ENCODE measurements at regions not wholly inside any gene's neighbourhood (a gene's known extent, or its start where the extent isn't known, plus 50 kb on each side); places are given as distances from the start of the nearest gene placed in this dataset.

DNA sequence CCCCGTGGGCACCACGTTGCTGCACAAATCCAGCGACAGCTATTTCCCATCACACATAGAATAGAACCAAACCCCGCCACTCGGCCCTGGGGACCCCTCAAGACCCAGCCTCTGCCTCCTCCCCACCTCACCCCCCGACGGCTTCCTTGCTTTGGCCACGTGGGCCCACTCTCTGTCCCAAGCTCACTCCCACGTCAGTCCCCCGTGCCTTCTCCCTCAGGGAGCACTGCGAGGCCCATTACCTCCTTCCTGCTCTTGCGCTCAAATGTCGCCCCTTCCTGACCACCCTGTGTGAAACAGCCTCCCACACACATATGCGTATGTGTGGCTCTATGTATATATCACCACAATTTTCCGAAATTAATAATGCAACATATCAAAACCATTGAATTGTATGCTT, 239.7 kb downstream of the SH3BP4 start:
- Histone ChIP-seq H3K27ac (no peak overlapping the region), H3K9me3 (no peaks in the 10 kb centered on the region), H3K4me3 (no peak overlapping the region), H3K27me3 (no peaks in the 10 kb centered on the region), H3K36me3 (no peaks in the 10 kb centered on the region), H3K4me1 (no peaks in the 10 kb centered on the region)
- TF ChIP-seq, protein P1, sequence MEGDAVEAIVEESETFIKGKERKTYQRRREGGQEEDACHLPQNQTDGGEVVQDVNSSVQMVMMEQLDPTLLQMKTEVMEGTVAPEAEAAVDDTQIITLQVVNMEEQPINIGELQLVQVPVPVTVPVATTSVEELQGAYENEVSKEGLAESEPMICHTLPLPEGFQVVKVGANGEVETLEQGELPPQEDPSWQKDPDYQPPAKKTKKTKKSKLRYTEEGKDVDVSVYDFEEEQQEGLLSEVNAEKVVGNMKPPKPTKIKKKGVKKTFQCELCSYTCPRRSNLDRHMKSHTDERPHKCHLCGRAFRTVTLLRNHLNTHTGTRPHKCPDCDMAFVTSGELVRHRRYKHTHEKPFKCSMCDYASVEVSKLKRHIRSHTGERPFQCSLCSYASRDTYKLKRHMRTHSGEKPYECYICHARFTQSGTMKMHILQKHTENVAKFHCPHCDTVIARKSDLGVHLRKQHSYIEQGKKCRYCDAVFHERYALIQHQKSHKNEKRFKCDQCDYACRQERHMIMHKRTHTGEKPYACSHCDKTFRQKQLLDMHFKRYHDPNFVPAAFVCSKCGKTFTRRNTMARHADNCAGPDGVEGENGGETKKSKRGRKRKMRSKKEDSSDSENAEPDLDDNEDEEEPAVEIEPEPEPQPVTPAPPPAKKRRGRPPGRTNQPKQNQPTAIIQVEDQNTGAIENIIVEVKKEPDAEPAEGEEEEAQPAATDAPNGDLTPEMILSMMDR (IDR thresholded peaks at IDR 0.05), result no peak
- DNase-seq (ENCODE audit: low spot score), result peak; percentile 53

DNA sequence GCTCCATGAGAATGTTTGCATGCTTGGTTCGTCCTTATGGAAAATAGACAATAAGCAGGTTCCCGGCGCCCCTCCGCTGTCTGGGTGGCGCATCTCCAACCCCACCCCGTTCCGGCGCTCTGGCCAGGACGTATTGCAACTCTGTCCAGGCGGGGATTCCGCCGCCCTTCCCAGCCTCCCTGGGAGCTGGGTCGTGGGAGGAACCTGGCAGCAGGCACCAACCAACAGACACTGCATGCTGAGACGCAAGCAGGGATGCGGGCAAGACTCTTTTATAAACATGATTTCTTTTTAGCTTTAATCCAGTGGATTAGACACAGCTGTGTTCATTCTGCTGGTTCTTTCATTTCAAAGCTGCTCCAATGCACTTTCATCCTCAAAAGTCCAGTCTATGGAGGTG, 240.2 kb downstream of the SH3BP4 start:
- Histone ChIP-seq H3K27me3 (no peaks in the 10 kb centered on the region), H3K27ac (no peak overlapping the region), H3K4me3 (no peak overlapping the region), H3K4me1 (no peaks in the 10 kb centered on the region), H3K36me3 (no peaks in the 10 kb centered on the region), H3K9me3 (no peaks in the 10 kb centered on the region)
- TF ChIP-seq, protein P1 (IDR thresholded peaks at IDR 0.05), result no peak
- DNase-seq (ENCODE audit: low spot score), result peak; percentile 44

DNA sequence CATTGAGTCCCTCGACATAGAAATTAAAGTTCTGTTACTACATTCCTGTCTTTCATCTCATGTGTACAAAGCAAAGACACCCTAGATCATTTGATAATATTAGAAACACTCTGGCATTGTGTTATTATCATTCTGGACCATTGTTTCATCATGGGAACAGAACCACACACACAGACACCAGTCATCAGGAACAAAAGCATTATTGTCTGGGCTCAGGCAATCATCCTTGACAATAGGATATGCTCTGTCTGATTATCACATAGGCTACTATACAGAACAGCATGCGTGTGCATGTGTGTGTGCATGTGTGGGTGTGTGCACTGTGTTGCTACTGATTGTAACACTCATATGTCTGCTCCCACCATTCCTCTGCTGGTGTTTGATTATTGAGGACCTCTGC, 242.5 kb downstream of the SH3BP4 start:
- Histone ChIP-seq H3K4me3 (no peak overlapping the region), H3K27ac (no peak overlapping the region)
- TF ChIP-seq, protein P1 (IDR thresholded peaks at IDR 0.05), result no peak

DNA sequence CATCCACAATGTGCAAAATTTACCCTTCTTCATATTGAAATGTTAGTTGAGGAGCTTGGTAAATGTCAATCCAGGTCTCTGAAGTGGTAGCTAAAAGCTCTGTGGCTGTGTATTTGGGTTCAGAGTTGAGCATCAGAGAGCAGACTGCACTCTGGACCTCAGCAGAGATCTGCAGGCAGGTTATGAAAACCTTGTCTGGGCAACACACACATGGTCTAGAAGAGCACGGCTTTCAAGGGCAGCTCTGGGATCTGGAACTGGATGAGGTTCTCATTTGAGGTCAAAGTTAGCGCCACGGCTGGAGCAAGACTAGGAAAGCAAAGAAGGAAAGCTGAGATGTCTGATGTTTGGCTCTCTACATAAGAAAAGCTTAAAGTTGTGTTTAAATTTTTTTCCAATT, 243.0 kb downstream of the SH3BP4 start:
- H3K27me3 ChIP-seq, result no peaks in the 10 kb centered on the region
- DNase-seq (ENCODE audit: low spot score), result peak; percentile 28
- no peak overlapping the region for H3K27ac ChIP-seq
- H3K9me3 ChIP-seq, result no peaks in the 10 kb centered on the region
- no peaks in the 10 kb centered on the region for H3K4me1 ChIP-seq
- no peak overlapping the region for H3K4me3 ChIP-seq
- H3K36me3 ChIP-seq, result no peaks in the 10 kb centered on the region
- TF ChIP-seq, protein P1 (IDR thresholded peaks at IDR 0.05), result no peak

More for the DNA sequence above, 242.5 kb downstream of the SH3BP4 start:
- Histone ChIP-seq H3K9me3 (no peaks in the 10 kb centered on the region), H3K4me1 (no peaks in the 10 kb centered on the region), H3K27me3 (no peaks in the 10 kb centered on the region), H3K36me3 (no peaks in the 10 kb centered on the region)
- peak; percentile 1 for DNase-seq (ENCODE audit: low spot score)

DNA sequence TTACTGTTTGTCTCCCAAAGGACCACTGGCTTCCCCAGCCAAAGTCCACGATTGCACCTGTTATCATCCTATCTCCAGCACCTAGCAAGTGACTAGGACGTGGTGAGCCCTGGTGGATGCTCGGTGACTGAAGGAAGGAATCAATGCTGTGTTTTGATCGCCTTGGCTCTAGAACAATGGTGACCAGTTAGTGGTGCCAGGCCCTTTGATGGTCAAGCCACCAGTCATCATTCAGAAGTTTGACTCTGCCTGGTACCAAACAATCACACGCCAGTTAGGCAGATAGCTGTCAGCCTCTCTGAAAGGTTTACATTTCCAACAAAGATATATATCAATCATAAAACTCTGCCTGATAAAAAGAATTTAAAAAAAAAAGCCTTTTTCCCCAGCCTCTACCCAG, 244.1 kb downstream of the SH3BP4 start:
- H3K4me1 ChIP-seq, result no peaks in the 10 kb centered on the region
- H3K9me3 ChIP-seq, result no peaks in the 10 kb centered on the region
- no peak overlapping the region for H3K4me3 ChIP-seq
- H3K36me3 ChIP-seq, result no peaks in the 10 kb centered on the region
- H3K27me3 ChIP-seq, result no peaks in the 10 kb centered on the region
- TF ChIP-seq, protein P1 (IDR thresholded peaks at IDR 0.05), result no peak
- DNase-seq (ENCODE audit: low spot score), result peak; percentile 48
- no peak overlapping the region for H3K27ac ChIP-seq

DNA sequence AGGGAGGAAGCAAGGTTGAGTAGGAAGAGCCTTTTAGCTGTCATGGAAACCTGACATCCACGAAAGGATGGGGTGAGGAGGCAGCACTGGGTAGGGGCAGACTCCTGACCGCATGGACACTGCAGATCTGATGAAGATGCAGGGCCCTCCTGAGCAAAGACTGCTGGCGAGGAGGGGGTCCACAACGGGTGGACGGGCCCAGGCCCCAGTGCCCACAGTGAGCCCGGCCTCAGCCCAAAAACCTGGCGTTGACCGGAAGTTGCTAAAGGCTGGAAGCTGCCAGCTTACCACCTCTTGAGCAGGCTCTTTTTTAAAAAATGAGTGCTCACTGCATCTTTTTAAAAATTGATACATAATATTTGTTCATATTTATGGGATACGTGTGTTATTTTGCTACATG, 247.3 kb downstream of the SH3BP4 start:
- no peak overlapping the region for H3K27ac ChIP-seq
- no peaks in the 10 kb centered on the region for H3K9me3 ChIP-seq
- no peak overlapping the region for H3K4me3 ChIP-seq
- no peaks in the 10 kb centered on the region for H3K27me3 ChIP-seq
- no peaks in the 10 kb centered on the region for H3K4me1 ChIP-seq
- DNase-seq (ENCODE audit: low spot score), result no peak
- no peaks in the 10 kb centered on the region for H3K36me3 ChIP-seq
- TF ChIP-seq, protein P1 (IDR thresholded peaks at IDR 0.05), result no peak

Data from right atrium auricular region (tissue), 2 donors.